ENCODE measurements at regions not wholly inside any gene's neighbourhood (a gene's known extent, or its start where the extent isn't known, plus 50 kb on each side); places are given as distances from the start of the nearest gene placed in this dataset.

- TF ChIP-seq EZH2 (IDR thresholded peaks at IDR 0.05), result no peak
- no peak for TF ChIP-seq FOXP2 (optimal IDR thresholded peaks at IDR 0.05; ENCODE audit: control extremely low read depth, extremely low read length, insufficient read depth)
- TF ChIP-seq POLR2AphosphoS5 (IDR thresholded peaks at IDR 0.05; ENCODE audit: borderline replicate concordance, low read depth, low read length), result no peak
- Histone ChIP-seq H3K27ac (no peak overlapping the region), H3K9ac (ENCODE audit: insufficient read length) (no peak overlapping the region), H3K9me3 (ENCODE audit: low read depth, low read length) (no peaks in the 10 kb centered on the region), H3K36me3 (ENCODE audit: insufficient read depth, low read length) (no peaks in the 10 kb centered on the region), H3K4me3 (no peak overlapping the region)
- DNase-seq (ENCODE audit: low read depth, low spot score), result no peak
These were observed 98.8 kb upstream of the ZNF516 start for GRCh38 chr18:76593843-76594242.

- Histone ChIP-seq H3K27ac (no peak overlapping the region), H3K36me3 (ENCODE audit: insufficient read depth, low read length) (no peaks in the 10 kb centered on the region), H3K9ac (ENCODE audit: insufficient read length) (no peak overlapping the region), H3K9me3 (ENCODE audit: low read depth, low read length) (no peaks in the 10 kb centered on the region), H3K4me3 (no peak overlapping the region)
- DNase-seq (ENCODE audit: low read depth, low spot score), result no peak
- TF ChIP-seq POLR2AphosphoS5 (IDR thresholded peaks at IDR 0.05; ENCODE audit: borderline replicate concordance, low read depth, low read length), result no peak
- no peak for TF ChIP-seq FOXP2 (optimal IDR thresholded peaks at IDR 0.05; ENCODE audit: control extremely low read depth, extremely low read length, insufficient read depth)
- no peak for TF ChIP-seq EZH2 (IDR thresholded peaks at IDR 0.05)
These were observed 97.9 kb upstream of the ZNF516 start for GRCh38 chr18:76592981-76593381.

GRCh38 chr18:76592096-76592495, 97.1 kb upstream of the ZNF516 start:
- Histone ChIP-seq H3K4me3 (no peak overlapping the region), H3K9ac (ENCODE audit: insufficient read length) (no peak overlapping the region), H3K9me3 (ENCODE audit: low read depth, low read length) (no peaks in the 10 kb centered on the region), H3K27ac (no peak overlapping the region), H3K36me3 (ENCODE audit: insufficient read depth, low read length) (no peaks in the 10 kb centered on the region)
- no peak for DNase-seq (ENCODE audit: low read depth, low spot score)
- no peak for TF ChIP-seq POLR2AphosphoS5 (IDR thresholded peaks at IDR 0.05; ENCODE audit: borderline replicate concordance, low read depth, low read length)
- no peak for TF ChIP-seq EZH2 (IDR thresholded peaks at IDR 0.05)
- TF ChIP-seq FOXP2 (optimal IDR thresholded peaks at IDR 0.05; ENCODE audit: control extremely low read depth, extremely low read length, insufficient read depth), result no peak

- no peak overlapping the region for H3K27ac ChIP-seq
- H3K9me3 ChIP-seq (ENCODE audit: low read depth, low read length), result no peaks in the 10 kb centered on the region
- H3K9ac ChIP-seq (ENCODE audit: insufficient read length), result no peak overlapping the region
- no peak for DNase-seq (ENCODE audit: low read depth, low spot score)
- H3K36me3 ChIP-seq (ENCODE audit: insufficient read depth, low read length), result no peaks in the 10 kb centered on the region
- H3K4me3 ChIP-seq, result no peak overlapping the region
- no peak for TF ChIP-seq POLR2AphosphoS5 (IDR thresholded peaks at IDR 0.05; ENCODE audit: borderline replicate concordance, low read depth, low read length)
- TF ChIP-seq FOXP2 (optimal IDR thresholded peaks at IDR 0.05; ENCODE audit: control extremely low read depth, extremely low read length, insufficient read depth), result no peak
- no peak for TF ChIP-seq EZH2 (IDR thresholded peaks at IDR 0.05)
These were observed 94.8 kb upstream of the ZNF516 start for GRCh38 chr18:76589866-76590265.

GRCh38 chr18:76589316-76589715, 94.3 kb upstream of the ZNF516 start:
- H3K9ac ChIP-seq (ENCODE audit: insufficient read length), result no peak overlapping the region
- no peaks in the 10 kb centered on the region for H3K9me3 ChIP-seq (ENCODE audit: low read depth, low read length)
- no peak overlapping the region for H3K27ac ChIP-seq
- TF ChIP-seq POLR2AphosphoS5 (IDR thresholded peaks at IDR 0.05; ENCODE audit: borderline replicate concordance, low read depth, low read length) (no peak), EZH2 (IDR thresholded peaks at IDR 0.05) (no peak), FOXP2 (optimal IDR thresholded peaks at IDR 0.05; ENCODE audit: control extremely low read depth, extremely low read length, insufficient read depth) (no peak)
- H3K4me3 ChIP-seq, result no peak overlapping the region
- no peak for DNase-seq (ENCODE audit: low read depth, low spot score)
- H3K36me3 ChIP-seq (ENCODE audit: insufficient read depth, low read length), result no peaks in the 10 kb centered on the region

- TF ChIP-seq POLR2AphosphoS5 (IDR thresholded peaks at IDR 0.05; ENCODE audit: borderline replicate concordance, low read depth, low read length), result no peak
- TF ChIP-seq FOXP2 (optimal IDR thresholded peaks at IDR 0.05; ENCODE audit: control extremely low read depth, extremely low read length, insufficient read depth), result no peak
- no peak for TF ChIP-seq EZH2 (IDR thresholded peaks at IDR 0.05)
- no peak overlapping the region for H3K4me3 ChIP-seq
- no peaks in the 10 kb centered on the region for H3K9me3 ChIP-seq (ENCODE audit: low read depth, low read length)
- no peaks in the 10 kb centered on the region for H3K36me3 ChIP-seq (ENCODE audit: insufficient read depth, low read length)
- H3K9ac ChIP-seq (ENCODE audit: insufficient read length), result no peak overlapping the region
- no peak for DNase-seq (ENCODE audit: low read depth, low spot score)
- H3K27ac ChIP-seq, result no peak overlapping the region
These were observed 93.7 kb upstream of the ZNF516 start for GRCh38 chr18:76588601-76589226.

GRCh38 chr18:76587879-76588271, 92.8 kb upstream of the ZNF516 start:
- TF ChIP-seq POLR2AphosphoS5 (IDR thresholded peaks at IDR 0.05; ENCODE audit: borderline replicate concordance, low read depth, low read length), result no peak
- TF ChIP-seq EZH2 (IDR thresholded peaks at IDR 0.05), result no peak
- TF ChIP-seq FOXP2 (optimal IDR thresholded peaks at IDR 0.05; ENCODE audit: control extremely low read depth, extremely low read length, insufficient read depth), result no peak
- H3K9ac ChIP-seq (ENCODE audit: insufficient read length), result no peak overlapping the region
- no peaks in the 10 kb centered on the region for H3K36me3 ChIP-seq (ENCODE audit: insufficient read depth, low read length)
- H3K4me3 ChIP-seq, result no peak overlapping the region
- H3K9me3 ChIP-seq (ENCODE audit: low read depth, low read length), result no peaks in the 10 kb centered on the region
- DNase-seq (ENCODE audit: low read depth, low spot score), result no peak
- H3K27ac ChIP-seq, result no peak overlapping the region

- H3K27ac ChIP-seq, result no peak overlapping the region
- H3K9me3 ChIP-seq (ENCODE audit: low read depth, low read length), result no peaks in the 10 kb centered on the region
- H3K36me3 ChIP-seq (ENCODE audit: insufficient read depth, low read length), result no peaks in the 10 kb centered on the region
- no peak overlapping the region for H3K9ac ChIP-seq (ENCODE audit: insufficient read length)
- TF ChIP-seq EZH2 (IDR thresholded peaks at IDR 0.05), result no peak
- TF ChIP-seq FOXP2 (optimal IDR thresholded peaks at IDR 0.05; ENCODE audit: control extremely low read depth, extremely low read length, insufficient read depth), result no peak
- no peak for TF ChIP-seq POLR2AphosphoS5 (IDR thresholded peaks at IDR 0.05; ENCODE audit: borderline replicate concordance, low read depth, low read length)
- H3K4me3 ChIP-seq, result no peak overlapping the region
- DNase-seq (ENCODE audit: low read depth, low spot score), result no peak
These were observed 92.3 kb upstream of the ZNF516 start for GRCh38 chr18:76587147-76587878.

Measured in SK-N-MC (cell line).